OCI-LY7 (cell line): ENCODE measurements at regions not wholly inside any gene's neighbourhood (a gene's known extent, or its start where the extent isn't known, plus 50 kb on each side); places are given as distances from the start of the nearest gene placed in this dataset.

Experiments used
- EZH2phosphoT487 ChIP-seq: fragments of 200-600 bp; sonication (generic); IDR thresholded peaks from 2 replicates; pipeline ENCODE4 v1.6.1; 2018; ENCODE audit warnings: low read depth, borderline replicate concordance, mild to moderate bottlenecking, mixed run types, antibody characterized with exemption, low read length, moderate library complexity, mixed read lengths
- TF ChIP-seq, protein P1 (sequence below): fragments of 200-600 bp; sonication (generic); conservative IDR thresholded peaks from 2 replicates; pipeline ENCODE4 v1.5.1; 2014; ENCODE audit warnings: mild to moderate bottlenecking, antibody characterized with exemption, low read length, moderate library complexity, mixed read lengths

DNA sequence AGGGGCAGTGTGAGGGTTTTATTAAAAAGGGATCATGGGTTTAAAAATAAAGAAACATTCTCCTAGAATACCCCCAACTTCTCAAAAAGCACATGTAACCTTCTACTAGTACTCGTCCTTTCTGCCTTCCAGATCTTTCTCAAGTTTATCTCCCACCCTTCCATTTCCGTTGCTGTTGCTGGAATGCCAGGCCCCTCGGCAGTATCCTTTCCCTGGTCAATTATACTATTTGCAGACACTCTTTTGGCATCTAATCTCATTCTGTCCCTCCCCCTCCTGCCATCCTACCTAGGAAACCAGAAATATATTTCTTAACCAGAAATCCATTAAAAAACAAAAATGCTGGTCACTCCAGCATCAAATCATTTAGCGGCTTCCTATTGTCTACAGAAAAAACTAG lies 198.2 kb upstream of the ATP2B1 start:
- TF ChIP-seq, protein P1, sequence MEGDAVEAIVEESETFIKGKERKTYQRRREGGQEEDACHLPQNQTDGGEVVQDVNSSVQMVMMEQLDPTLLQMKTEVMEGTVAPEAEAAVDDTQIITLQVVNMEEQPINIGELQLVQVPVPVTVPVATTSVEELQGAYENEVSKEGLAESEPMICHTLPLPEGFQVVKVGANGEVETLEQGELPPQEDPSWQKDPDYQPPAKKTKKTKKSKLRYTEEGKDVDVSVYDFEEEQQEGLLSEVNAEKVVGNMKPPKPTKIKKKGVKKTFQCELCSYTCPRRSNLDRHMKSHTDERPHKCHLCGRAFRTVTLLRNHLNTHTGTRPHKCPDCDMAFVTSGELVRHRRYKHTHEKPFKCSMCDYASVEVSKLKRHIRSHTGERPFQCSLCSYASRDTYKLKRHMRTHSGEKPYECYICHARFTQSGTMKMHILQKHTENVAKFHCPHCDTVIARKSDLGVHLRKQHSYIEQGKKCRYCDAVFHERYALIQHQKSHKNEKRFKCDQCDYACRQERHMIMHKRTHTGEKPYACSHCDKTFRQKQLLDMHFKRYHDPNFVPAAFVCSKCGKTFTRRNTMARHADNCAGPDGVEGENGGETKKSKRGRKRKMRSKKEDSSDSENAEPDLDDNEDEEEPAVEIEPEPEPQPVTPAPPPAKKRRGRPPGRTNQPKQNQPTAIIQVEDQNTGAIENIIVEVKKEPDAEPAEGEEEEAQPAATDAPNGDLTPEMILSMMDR, result no peak
- TF ChIP-seq EZH2phosphoT487, result no peak
